Activated naive CD8-positive, alpha-beta T cell treated with anti-CD3 and anti-CD28 coated beads, Interleukin-2, amount 50 U/mL, for 24 hours (primary cell): ENCODE measurements at regions not wholly inside any gene's neighbourhood (a gene's known extent, or its start where the extent isn't known, plus 50 kb on each side); places are given as distances from the start of the nearest gene placed in this dataset.

Source experiments
- ATAC-seq: fragments of 150-1000 bp; cut with Tn5 transposase; one replicate; pipeline ENCODE4 v1.10.0; 2021
- DNase-seq: peaks from one replicate; pipeline ENCODE4 v3.0.0; 2021
- H3K27ac Mint-ChIP-seq: one replicate; pipeline ENCODE4 v1.8.0; 2021; ENCODE audit warnings: mild to moderate bottlenecking, mixed read lengths
- H3K27me3 Mint-ChIP-seq: one replicate; pipeline ENCODE4 v1.8.0; 2021; ENCODE audit warnings: mixed read lengths
- H3K36me3 Mint-ChIP-seq: one replicate; pipeline ENCODE4 v1.8.0; 2021; ENCODE audit warnings: low read depth, mixed read lengths
- H3K4me1 Mint-ChIP-seq: one replicate; pipeline ENCODE4 v1.8.0; 2021; ENCODE audit warnings: mixed read lengths
- H3K4me3 Mint-ChIP-seq: one replicate; pipeline ENCODE4 v1.8.0; 2021; ENCODE audit warnings: mild to moderate bottlenecking, moderate library complexity, mixed read lengths
- H3K9me3 Mint-ChIP-seq: one replicate; pipeline ENCODE4 v1.8.0; 2021; ENCODE audit warnings: mixed read lengths

- no peaks in the 10 kb centered on the region for H3K27me3 Mint-ChIP-seq
- H3K4me3 Mint-ChIP-seq: no peak overlapping the region
- no peak for DNase-seq
Observed at GRCh38 chr9:129392093-129392541, 214.1 kb upstream of the IER5L start.

GRCh38 chr9:129391221-129391661 is 213.2 kb upstream of the IER5L start:
- no peak for DNase-seq
- no peak overlapping the region for H3K27ac Mint-ChIP-seq
- H3K36me3 Mint-ChIP-seq: no peaks in the 10 kb centered on the region
- no peak overlapping the region for H3K4me3 Mint-ChIP-seq
- no peaks in the 10 kb centered on the region for H3K9me3 Mint-ChIP-seq
- no peaks in the 10 kb centered on the region for H3K27me3 Mint-ChIP-seq
- ATAC-seq: no peak
- no peaks in the 10 kb centered on the region for H3K4me1 Mint-ChIP-seq

More at GRCh38 chr9:129392093-129392541, 214.1 kb upstream of the IER5L start:
- ATAC-seq: no peak
- no peak overlapping the region for H3K27ac Mint-ChIP-seq
- H3K36me3 Mint-ChIP-seq: no peaks in the 10 kb centered on the region
- no peaks in the 10 kb centered on the region for H3K4me1 Mint-ChIP-seq
- no peaks in the 10 kb centered on the region for H3K9me3 Mint-ChIP-seq

- no peaks in the 10 kb centered on the region for H3K27me3 Mint-ChIP-seq
- H3K4me3 Mint-ChIP-seq: no peak overlapping the region
- ATAC-seq (no peak), DNase-seq (no peak)
- no peaks in the 10 kb centered on the region for H3K9me3 Mint-ChIP-seq
- no peak overlapping the region for H3K27ac Mint-ChIP-seq
- H3K36me3 Mint-ChIP-seq: no peaks in the 10 kb centered on the region
- no peaks in the 10 kb centered on the region for H3K4me1 Mint-ChIP-seq
Observed at GRCh38 chr9:129390541-129390940, 212.5 kb upstream of the IER5L start.

GRCh38 chr9:129387822-129388221 is 209.8 kb upstream of the IER5L start:
- DNase-seq (no peak), ATAC-seq (no peak)
- Mint-ChIP-seq H3K36me3 (no peaks in the 10 kb centered on the region), H3K4me3 (no peak overlapping the region), H3K9me3 (no peaks in the 10 kb centered on the region), H3K27me3 (no peaks in the 10 kb centered on the region), H3K27ac (no peak overlapping the region), H3K4me1 (peaks cover 14% of the 10 kb centered on the region)

- Mint-ChIP-seq H3K9me3 (no peaks in the 10 kb centered on the region), H3K27me3 (no peaks in the 10 kb centered on the region), H3K27ac (no peak overlapping the region)
Observed at GRCh38 chr9:129386812-129387177, 208.7 kb upstream of the IER5L start.

GRCh38 chr9:129385211-129385934 is 207.3 kb upstream of the IER5L start:
- Mint-ChIP-seq H3K27me3 (no peaks in the 10 kb centered on the region), H3K9me3 (no peaks in the 10 kb centered on the region), H3K4me3 (no peak overlapping the region), H3K36me3 (no peaks in the 10 kb centered on the region), H3K27ac (peak overlapping the region; percentile 11), H3K4me1 (peaks cover 14% of the 10 kb centered on the region)
- DNase-seq (no peak), ATAC-seq (no peak)

More at GRCh38 chr9:129386812-129387177, 208.7 kb upstream of the IER5L start:
- Mint-ChIP-seq H3K36me3 (no peaks in the 10 kb centered on the region), H3K4me3 (no peak overlapping the region), H3K4me1 (peaks cover 14% of the 10 kb centered on the region)
- ATAC-seq: no peak
- DNase-seq: no peak

- Mint-ChIP-seq H3K36me3 (no peaks in the 10 kb centered on the region), H3K27ac (peak overlapping the region; percentile 71), H3K27me3 (no peaks in the 10 kb centered on the region), H3K9me3 (no peaks in the 10 kb centered on the region), H3K4me1 (peaks cover 14% of the 10 kb centered on the region), H3K4me3 (peak overlapping the region; percentile 62)
- ATAC-seq (no peak), DNase-seq (no peak)
Observed at GRCh38 chr9:129384491-129385210, 206.6 kb upstream of the IER5L start.

GRCh38 chr9:129383561-129384490 is 205.8 kb upstream of the IER5L start:
- Mint-ChIP-seq H3K4me3 (peak overlapping the region; percentile 62), H3K27ac (peak overlapping the region; percentile 71), H3K9me3 (no peaks in the 10 kb centered on the region), H3K27me3 (no peaks in the 10 kb centered on the region), H3K36me3 (no peaks in the 10 kb centered on the region), H3K4me1 (peaks cover 14% of the 10 kb centered on the region)
- ATAC-seq (peak; percentile 84), DNase-seq (peak; percentile 60)

GRCh38 chr9:129383019-129383560 is 205.0 kb upstream of the IER5L start:
- Mint-ChIP-seq H3K9me3 (no peaks in the 10 kb centered on the region), H3K4me1 (peaks cover 14% of the 10 kb centered on the region), H3K27me3 (no peaks in the 10 kb centered on the region), H3K27ac (no peak overlapping the region), H3K36me3 (no peaks in the 10 kb centered on the region), H3K4me3 (peak overlapping the region; percentile 62)
- DNase-seq (peak; percentile 13), ATAC-seq (no peak)

GRCh38 chr9:129382281-129383018 is 204.4 kb upstream of the IER5L start:
- no peaks in the 10 kb centered on the region for H3K27me3 Mint-ChIP-seq
- ATAC-seq (no peak), DNase-seq (no peak)
- peaks cover 14% of the 10 kb centered on the region for H3K4me1 Mint-ChIP-seq
- H3K27ac Mint-ChIP-seq: no peak overlapping the region
- H3K9me3 Mint-ChIP-seq: no peaks in the 10 kb centered on the region
- no peaks in the 10 kb centered on the region for H3K36me3 Mint-ChIP-seq
- peak overlapping the region; percentile 14 for H3K4me3 Mint-ChIP-seq

- Mint-ChIP-seq H3K36me3 (no peaks in the 10 kb centered on the region), H3K27ac (no peak overlapping the region), H3K4me3 (no peak overlapping the region), H3K9me3 (no peaks in the 10 kb centered on the region), H3K27me3 (no peaks in the 10 kb centered on the region), H3K4me1 (peaks cover 14% of the 10 kb centered on the region)
- ATAC-seq (no peak), DNase-seq (no peak)
Observed at GRCh38 chr9:129381481-129381957, 203.5 kb upstream of the IER5L start.

GRCh38 chr9:129380961-129381401 is 202.9 kb upstream of the IER5L start:
- DNase-seq: no peak
- no peaks in the 10 kb centered on the region for H3K9me3 Mint-ChIP-seq
- H3K36me3 Mint-ChIP-seq: no peaks in the 10 kb centered on the region
- no peaks in the 10 kb centered on the region for H3K27me3 Mint-ChIP-seq
- ATAC-seq: no peak
- no peak overlapping the region for H3K27ac Mint-ChIP-seq
- H3K4me1 Mint-ChIP-seq: peaks cover 14% of the 10 kb centered on the region
- H3K4me3 Mint-ChIP-seq: no peak overlapping the region

- peaks cover 10% of the 10 kb centered on the region for H3K4me1 Mint-ChIP-seq
- DNase-seq: no peak
- no peaks in the 10 kb centered on the region for H3K27me3 Mint-ChIP-seq
- no peak overlapping the region for H3K27ac Mint-ChIP-seq
- no peaks in the 10 kb centered on the region for H3K36me3 Mint-ChIP-seq
- no peak for ATAC-seq
- H3K9me3 Mint-ChIP-seq: no peaks in the 10 kb centered on the region
- no peak overlapping the region for H3K4me3 Mint-ChIP-seq
Observed at GRCh38 chr9:129379886-129380285, 201.8 kb upstream of the IER5L start.
